GM12865 (cell line): ENCODE measurements at regions not wholly inside any gene's neighbourhood (a gene's known extent, or its start where the extent isn't known, plus 50 kb on each side); places are given as distances from the start of the nearest gene placed in this dataset.

ENCODE experiments used
- DNase-seq: peaks from one replicate; pipeline ENCODE4 v3.0.0; 2010; ENCODE audit warnings: low read depth
- H3K4me3 ChIP-seq: 2 replicates; pipeline ENCODE4 v1.5.1; 2011; ENCODE audit warnings: mild to moderate bottlenecking, low read depth, low read length, control low read depth
- TF ChIP-seq, protein P1 (sequence below): IDR thresholded peaks from 2 replicates; pipeline ENCODE4 v1.5.1; 2011; ENCODE audit warnings: low read length, control low read depth, low read depth, inconsistent platforms; ENCODE audit not compliant: insufficient read depth; ENCODE audit errors: missing control alignments

DNA sequence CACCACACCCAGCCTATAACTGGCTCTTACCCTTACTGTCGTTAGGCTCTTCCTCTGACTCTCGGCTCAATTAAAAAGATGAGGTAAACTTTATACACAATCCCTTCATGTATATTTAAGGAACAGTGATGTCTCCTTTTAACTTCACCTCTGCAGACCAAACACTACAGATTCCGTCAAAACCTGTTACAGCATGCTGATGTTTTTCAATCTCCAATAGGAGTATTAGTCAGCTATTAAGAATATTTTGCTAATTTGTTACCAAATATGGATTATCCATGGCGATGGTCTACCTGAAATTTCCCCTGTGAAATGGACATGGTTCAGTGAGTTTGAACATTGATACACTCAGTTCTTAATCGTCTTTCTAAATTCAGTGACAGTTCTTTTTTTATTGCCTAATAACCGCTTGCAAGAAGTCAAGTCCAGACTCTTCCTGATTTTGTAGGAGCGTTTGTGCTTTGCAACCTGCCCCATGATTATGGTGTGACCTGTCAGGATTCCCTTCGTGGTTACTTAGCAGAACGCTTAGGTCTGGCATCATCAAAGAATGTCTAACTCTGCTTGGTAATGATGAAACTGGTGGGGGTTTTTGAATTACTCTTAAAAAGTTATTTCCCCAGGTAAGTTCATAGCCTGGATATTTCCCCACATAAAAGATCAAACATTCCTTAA lies 72.2 kb upstream of the STOX2 start:
- no peak overlapping the region for H3K4me3 ChIP-seq
- DNase-seq = no peak
- TF ChIP-seq, protein P1, sequence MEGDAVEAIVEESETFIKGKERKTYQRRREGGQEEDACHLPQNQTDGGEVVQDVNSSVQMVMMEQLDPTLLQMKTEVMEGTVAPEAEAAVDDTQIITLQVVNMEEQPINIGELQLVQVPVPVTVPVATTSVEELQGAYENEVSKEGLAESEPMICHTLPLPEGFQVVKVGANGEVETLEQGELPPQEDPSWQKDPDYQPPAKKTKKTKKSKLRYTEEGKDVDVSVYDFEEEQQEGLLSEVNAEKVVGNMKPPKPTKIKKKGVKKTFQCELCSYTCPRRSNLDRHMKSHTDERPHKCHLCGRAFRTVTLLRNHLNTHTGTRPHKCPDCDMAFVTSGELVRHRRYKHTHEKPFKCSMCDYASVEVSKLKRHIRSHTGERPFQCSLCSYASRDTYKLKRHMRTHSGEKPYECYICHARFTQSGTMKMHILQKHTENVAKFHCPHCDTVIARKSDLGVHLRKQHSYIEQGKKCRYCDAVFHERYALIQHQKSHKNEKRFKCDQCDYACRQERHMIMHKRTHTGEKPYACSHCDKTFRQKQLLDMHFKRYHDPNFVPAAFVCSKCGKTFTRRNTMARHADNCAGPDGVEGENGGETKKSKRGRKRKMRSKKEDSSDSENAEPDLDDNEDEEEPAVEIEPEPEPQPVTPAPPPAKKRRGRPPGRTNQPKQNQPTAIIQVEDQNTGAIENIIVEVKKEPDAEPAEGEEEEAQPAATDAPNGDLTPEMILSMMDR = no peak

DNA sequence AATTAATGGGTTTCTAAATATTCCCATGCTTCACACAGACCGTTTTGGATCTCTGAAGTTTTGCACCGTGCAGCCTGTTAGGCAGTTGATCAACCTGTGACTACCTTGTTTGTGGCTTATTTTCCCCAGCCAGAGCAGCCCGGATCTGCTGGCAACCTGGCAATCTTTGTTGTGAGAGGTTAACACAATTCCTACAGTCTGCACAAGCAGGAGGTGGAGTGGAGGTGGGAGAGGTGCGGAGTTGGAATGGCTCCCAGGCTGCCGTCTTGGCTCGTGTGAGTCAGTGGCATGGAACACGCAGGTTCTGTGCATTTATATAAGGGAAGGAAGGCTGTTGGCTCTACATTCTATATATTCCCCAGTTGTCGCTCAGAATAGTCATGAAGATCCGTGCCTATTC lies 70.9 kb upstream of the STOX2 start:
- TF ChIP-seq, protein P1 = no peak
- no peak for DNase-seq
- H3K4me3 ChIP-seq = no peak overlapping the region

DNA sequence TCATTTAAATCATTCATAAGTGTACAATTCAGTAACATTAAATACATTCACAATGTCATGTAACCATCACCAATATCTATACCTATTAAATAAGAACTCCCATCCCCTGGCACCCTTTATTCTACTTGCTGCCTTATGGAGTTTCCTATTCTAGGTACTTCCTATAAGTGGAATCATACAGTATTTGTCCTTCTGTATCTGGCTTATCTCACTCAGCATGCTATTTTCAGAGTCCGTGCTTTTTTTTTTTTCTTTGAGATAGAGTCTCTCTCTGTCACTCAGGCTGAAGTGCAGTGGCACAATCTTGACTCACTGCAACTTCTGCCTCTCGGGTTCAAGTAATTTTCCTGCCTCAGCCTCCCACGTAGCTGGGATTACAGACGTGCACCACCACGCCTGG lies 67.9 kb upstream of the STOX2 start:
- TF ChIP-seq, protein P1 = no peak
- H3K4me3 ChIP-seq = no peak overlapping the region
- no peak for DNase-seq

GRCh38 chr4:183838987-183839712 lies 66.0 kb upstream of the STOX2 start:
- TF ChIP-seq, protein P1 = no peak
- H3K4me3 ChIP-seq = no peak overlapping the region
- DNase-seq = peak; percentile 9

DNA sequence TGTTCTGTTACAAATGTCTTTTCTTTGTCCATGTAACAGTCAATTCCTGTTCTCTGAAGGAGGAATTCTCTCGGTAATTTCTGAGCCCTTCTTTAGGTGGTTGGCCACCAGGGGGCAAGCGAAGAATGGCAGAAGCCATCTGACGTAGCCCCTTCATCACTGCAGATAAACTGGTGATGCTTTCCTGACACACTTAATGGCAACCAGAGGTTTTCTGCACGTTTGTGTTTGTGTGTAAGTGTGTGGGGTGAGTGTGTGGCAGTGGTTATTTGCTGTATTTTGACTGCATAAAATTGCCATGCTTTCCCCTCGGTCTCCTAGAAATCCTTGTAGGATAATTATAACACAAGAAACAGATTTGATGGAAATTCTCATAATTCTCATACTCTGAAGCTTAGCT lies 64.8 kb upstream of the STOX2 start:
- peak; percentile 79 for DNase-seq
- TF ChIP-seq, protein P1 = peak; percentile 82
- no peak overlapping the region for H3K4me3 ChIP-seq

- no peak overlapping the region for H3K4me3 ChIP-seq
- TF ChIP-seq, protein P1 = no peak
- no peak for DNase-seq
Observed at GRCh38 chr4:183841001-183841400, 64.1 kb upstream of the STOX2 start.

DNA sequence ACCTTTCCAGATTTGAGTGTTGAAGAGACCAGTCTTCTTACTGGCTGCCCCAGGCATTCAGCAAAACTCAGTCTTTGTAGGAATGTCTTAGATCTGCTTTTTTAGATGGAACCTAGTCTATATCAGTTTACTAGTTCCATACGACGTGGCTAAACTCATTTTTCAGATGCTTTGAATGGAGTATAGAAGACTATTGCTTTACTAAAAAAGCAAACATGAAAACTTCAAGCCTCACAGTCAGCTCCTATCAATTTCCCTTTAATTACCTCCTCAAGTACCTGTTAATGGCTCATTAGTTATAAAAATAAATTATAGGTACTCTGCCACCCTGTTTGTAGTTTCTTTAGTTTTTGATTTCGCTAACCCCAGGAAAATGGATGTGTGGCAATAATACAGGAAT lies 63.0 kb upstream of the STOX2 start:
- DNase-seq = no peak
- TF ChIP-seq, protein P1 = no peak
- H3K4me3 ChIP-seq = no peak overlapping the region
